PC-9 (cell line): ENCODE measurements at regions not wholly inside any gene's neighbourhood (a gene's known extent, or its start where the extent isn't known, plus 50 kb on each side); places are given as distances from the start of the nearest gene placed in this dataset.

Source experiments
- BruUV-seq: library from RNA; stranded (reverse); fragments of 400-500 nt; replicated peaks from 2 replicates; lab custom pipeline; 2021; lab: Mats Ljungman, UMichigan
- CTCF ChIA-PET: fragments of 300-600 bp; sonication (Branson Sonifier 250); formaldehyde crosslinking; loops from one replicate; lab custom pipeline; 2022; ENCODE audit warnings: antibody characterized with exemption; lab: Charles Lee
- POLR2A ChIA-PET: fragments of 300-600 bp; sonication (Branson Sonifier 250); formaldehyde crosslinking; loops from one replicate; lab custom pipeline; 2022; ENCODE audit warnings: antibody characterized with exemption; ENCODE audit not compliant: unreplicated experiment; lab: Charles Lee
- DNase-seq, 2 experiments: peaks; one replicate each; pipeline versions ENCODE4 v3.0.0 to v3.0.0-alpha.2; 2015 to 2022; ENCODE audit warnings: mixed read lengths in 1 of 2
- H2AFZ ChIP-seq: fragments of 200-600 bp; sonication (generic); 2 replicates; pipeline ENCODE4 v1.8.1; 2017; ENCODE audit warnings: antibody characterized with exemption
- H3F3A ChIP-seq: fragments of 200-600 bp; sonication (generic); 2 replicates; pipeline ENCODE4 v1.8.1; 2017; ENCODE audit warnings: antibody characterized with exemption, mild to moderate bottlenecking, low read depth; ENCODE audit not compliant: insufficient read depth
- H3K27ac ChIP-seq: fragments of 200-600 bp; sonication (generic); 2 replicates; pipeline ENCODE4 v1.6.1; 2016; ENCODE audit warnings: mixed run types
- H3K27me3 ChIP-seq: fragments of 200-600 bp; sonication (generic); 2 replicates; pipeline ENCODE4 v1.6.1; 2016; ENCODE audit warnings: low read depth, mixed run types; ENCODE audit not compliant: insufficient read depth
- H3K36me3 ChIP-seq: fragments of 200-600 bp; sonication (generic); 2 replicates; pipeline ENCODE4 v1.6.1; 2016; ENCODE audit warnings: low read depth, mixed run types
- H3K4me1 ChIP-seq: fragments of 200-600 bp; sonication (generic); replicated peaks from 2 replicates; pipeline ENCODE4 v1.6.1; 2016; ENCODE audit warnings: mixed run types; ENCODE audit not compliant: insufficient read depth
- H3K4me2 ChIP-seq: fragments of 200-600 bp; sonication (generic); 2 replicates; pipeline ENCODE4 v1.6.1; 2017; ENCODE audit warnings: mixed run types
- H3K4me3 ChIP-seq: fragments of 200-600 bp; sonication (generic); 2 replicates; pipeline ENCODE4 v1.6.1; 2016; ENCODE audit warnings: mixed run types
- H3K79me2 ChIP-seq: fragments of 200-600 bp; sonication (generic); 2 replicates; pipeline ENCODE4 v1.6.1; 2017; ENCODE audit warnings: low read depth, mixed run types
- H3K9me2 ChIP-seq: fragments of 200-600 bp; sonication (generic); 2 replicates; pipeline ENCODE4 v1.8.1; 2017; ENCODE audit warnings: mild to moderate bottlenecking; ENCODE audit not compliant: insufficient read depth
- H3K9me3 ChIP-seq: fragments of 200-600 bp; sonication (generic); 2 replicates; pipeline ENCODE4 v1.8.1; 2016; ENCODE audit warnings: low read depth; ENCODE audit not compliant: insufficient read depth
- H4K20me1 ChIP-seq: fragments of 200-600 bp; sonication (generic); 2 replicates; pipeline ENCODE4 v1.8.1; 2017; ENCODE audit not compliant: insufficient read depth
- EZH2 ChIP-seq: fragments of 200-600 bp; sonication (generic); IDR thresholded peaks from 2 replicates; pipeline ENCODE4 v1.8.0; 2017; ENCODE audit warnings: antibody characterized with exemption, low read depth
- intact Hi-C: fragments of 100-400 bp; cut with micrococcal nuclease; formaldehyde crosslinking; loops from one replicate; pipeline ENCODE4 v1.10.0; 2022; ENCODE audit not compliant: unreplicated experiment
- TF ChIP-seq, protein P1 (sequence below): fragments of 200-600 bp; sonication (generic); conservative IDR thresholded peaks from 2 replicates; pipeline ENCODE4 v1.6.1; 2017; ENCODE audit warnings: mixed run types, antibody characterized with exemption, mild to moderate bottlenecking, moderate library complexity

GRCh38 chr14:84959851-84960520 lies 570.0 kb upstream of the FLRT2 start:
- Histone ChIP-seq H3K9me2 (no peaks in the 10 kb centered on the region), H3K4me1 (no peaks in the 10 kb centered on the region), H3K4me2 (no peak overlapping the region), H3K27me3 (no peaks in the 10 kb centered on the region), H3K79me2 (no peaks in the 10 kb centered on the region), H3K4me3 (no peak overlapping the region), H2AFZ (no peak overlapping the region), H3K27ac (no peak overlapping the region), H3K36me3 (no peaks in the 10 kb centered on the region), H3K9me3 (no peaks in the 10 kb centered on the region), H4K20me1 (no peaks in the 10 kb centered on the region), H3F3A (no peaks in the 10 kb centered on the region)
- TF ChIP-seq, protein P1, sequence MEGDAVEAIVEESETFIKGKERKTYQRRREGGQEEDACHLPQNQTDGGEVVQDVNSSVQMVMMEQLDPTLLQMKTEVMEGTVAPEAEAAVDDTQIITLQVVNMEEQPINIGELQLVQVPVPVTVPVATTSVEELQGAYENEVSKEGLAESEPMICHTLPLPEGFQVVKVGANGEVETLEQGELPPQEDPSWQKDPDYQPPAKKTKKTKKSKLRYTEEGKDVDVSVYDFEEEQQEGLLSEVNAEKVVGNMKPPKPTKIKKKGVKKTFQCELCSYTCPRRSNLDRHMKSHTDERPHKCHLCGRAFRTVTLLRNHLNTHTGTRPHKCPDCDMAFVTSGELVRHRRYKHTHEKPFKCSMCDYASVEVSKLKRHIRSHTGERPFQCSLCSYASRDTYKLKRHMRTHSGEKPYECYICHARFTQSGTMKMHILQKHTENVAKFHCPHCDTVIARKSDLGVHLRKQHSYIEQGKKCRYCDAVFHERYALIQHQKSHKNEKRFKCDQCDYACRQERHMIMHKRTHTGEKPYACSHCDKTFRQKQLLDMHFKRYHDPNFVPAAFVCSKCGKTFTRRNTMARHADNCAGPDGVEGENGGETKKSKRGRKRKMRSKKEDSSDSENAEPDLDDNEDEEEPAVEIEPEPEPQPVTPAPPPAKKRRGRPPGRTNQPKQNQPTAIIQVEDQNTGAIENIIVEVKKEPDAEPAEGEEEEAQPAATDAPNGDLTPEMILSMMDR = no peak
- no peak for TF ChIP-seq EZH2
- no peak for DNase-seq
- intact Hi-C loops = no loop called here
- no TSS peak for BruUV-seq
- POLR2A ChIA-PET = no interaction called here
- CTCF ChIA-PET = no interaction called here

- Histone ChIP-seq H4K20me1 (no peaks in the 10 kb centered on the region), H3K9me3 (no peaks in the 10 kb centered on the region), H3K27me3 (no peaks in the 10 kb centered on the region), H3K27ac (no peak overlapping the region), H3K79me2 (no peaks in the 10 kb centered on the region), H3K4me2 (no peak overlapping the region), H3K4me1 (no peaks in the 10 kb centered on the region), H3K36me3 (no peaks in the 10 kb centered on the region), H3K9me2 (no peaks in the 10 kb centered on the region), H3F3A (no peaks in the 10 kb centered on the region), H2AFZ (no peak overlapping the region), H3K4me3 (no peak overlapping the region)
- ChIA-PET CTCF (no interaction called here), POLR2A (no interaction called here)
- DNase-seq = no peak
- no peak for TF ChIP-seq EZH2
- TF ChIP-seq, protein P1 = no peak
- no TSS peak for BruUV-seq
- intact Hi-C loops = no loop called here
Measured at GRCh38 chr14:84961637-84962036, 568.3 kb upstream of the FLRT2 start.

GRCh38 chr14:84963518-84963917 lies 566.4 kb upstream of the FLRT2 start:
- H3K4me2 ChIP-seq = no peak overlapping the region
- H3K36me3 ChIP-seq = no peaks in the 10 kb centered on the region
- H3K79me2 ChIP-seq = no peaks in the 10 kb centered on the region
- intact Hi-C loops = no loop called here
- no peaks in the 10 kb centered on the region for H3K4me1 ChIP-seq
- no peak overlapping the region for H3K4me3 ChIP-seq
- H4K20me1 ChIP-seq = no peaks in the 10 kb centered on the region
- CTCF ChIA-PET = no interaction called here
- no peak overlapping the region for H3K27ac ChIP-seq
- H3K9me3 ChIP-seq = no peaks in the 10 kb centered on the region
- BruUV-seq = no TSS peak
- POLR2A ChIA-PET = no interaction called here
- no peak for DNase-seq
- no peaks in the 10 kb centered on the region for H3K27me3 ChIP-seq
- H2AFZ ChIP-seq = no peak overlapping the region
- no peak for TF ChIP-seq EZH2
- TF ChIP-seq, protein P1 = no peak
- no peaks in the 10 kb centered on the region for H3K9me2 ChIP-seq
- H3F3A ChIP-seq = no peaks in the 10 kb centered on the region
